Mesodermal cell (in vitro differentiated cells): ENCODE measurements at regions not wholly inside any gene's neighbourhood (a gene's known extent, or its start where the extent isn't known, plus 50 kb on each side); places are given as distances from the start of the nearest gene placed in this dataset.
"Not testable (repeated sequence)": the region's sequence is repeated elsewhere in the genome, so short reads cannot be mapped to it uniquely, and the experiment has no call there.

ENCODE experiments used
- H3K27ac ChIP-seq: 2 replicates; pipeline ENCODE4 v1.7.0; 2013; ENCODE audit warnings: mild to moderate bottlenecking, low read depth, low read length, moderate library complexity; ENCODE audit not compliant: severe bottlenecking
- H3K36me3 ChIP-seq: 2 replicates; pipeline ENCODE4 v1.7.1; 2013; ENCODE audit warnings: mild to moderate bottlenecking, low read length, moderate library complexity; ENCODE audit not compliant: control insufficient read depth, insufficient read depth
- H3K4me1 ChIP-seq: one replicate; pipeline ENCODE4 v1.7.1; 2013; ENCODE audit warnings: mild to moderate bottlenecking, low read length; ENCODE audit not compliant: insufficient read depth, control insufficient read depth, poor library complexity, severe bottlenecking
- H3K4me3 ChIP-seq: 2 replicates; pipeline ENCODE4 v1.7.0; 2013; ENCODE audit warnings: low read length, control low read depth, mild to moderate bottlenecking; ENCODE audit not compliant: insufficient read depth, poor library complexity, severe bottlenecking; ENCODE audit errors: extremely low read depth
- H3K9me3 ChIP-seq: 2 replicates; pipeline ENCODE4 v1.7.1; 2013; ENCODE audit warnings: mild to moderate bottlenecking, low read length, moderate library complexity; ENCODE audit not compliant: control insufficient read depth
- WGBS, 2 experiments: methylation state at CpG; one replicate each; pipeline ENCODE4 v1.1.5; 2013; ENCODE audit warnings: missing lambda C conversion rate in 2 of 2; ENCODE audit not compliant: insufficient coverage in 2 of 2; 5-methylcytosine and 5-hydroxymethylcytosine counted together

DNA sequence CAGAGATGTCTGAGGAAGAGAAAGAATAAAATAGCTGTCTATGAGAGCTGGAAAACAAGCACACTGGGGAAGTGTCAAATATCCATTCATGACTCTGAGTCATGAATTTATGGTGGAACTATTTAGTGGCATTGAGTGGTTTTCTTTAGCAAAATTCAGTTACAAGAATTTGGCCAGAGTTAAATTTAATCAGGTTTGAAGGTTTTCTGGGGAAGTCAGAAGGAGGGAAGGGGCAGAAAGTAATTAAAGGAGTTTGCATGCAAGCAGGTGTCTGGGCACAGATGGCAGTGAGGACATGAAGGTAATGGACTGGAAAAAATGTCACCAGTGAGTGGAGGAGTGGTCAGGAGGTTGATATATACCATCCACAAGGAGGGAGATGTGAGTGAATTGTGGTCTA lies 121.9 kb upstream of the IVNS1ABP start:
- H3K4me1 ChIP-seq: no peaks in the 10 kb centered on the region
- no peaks in the 10 kb centered on the region for H3K9me3 ChIP-seq
- no peak overlapping the region for H3K27ac ChIP-seq
- no peaks in the 10 kb centered on the region for H3K36me3 ChIP-seq
- no peak overlapping the region for H3K4me3 ChIP-seq

DNA sequence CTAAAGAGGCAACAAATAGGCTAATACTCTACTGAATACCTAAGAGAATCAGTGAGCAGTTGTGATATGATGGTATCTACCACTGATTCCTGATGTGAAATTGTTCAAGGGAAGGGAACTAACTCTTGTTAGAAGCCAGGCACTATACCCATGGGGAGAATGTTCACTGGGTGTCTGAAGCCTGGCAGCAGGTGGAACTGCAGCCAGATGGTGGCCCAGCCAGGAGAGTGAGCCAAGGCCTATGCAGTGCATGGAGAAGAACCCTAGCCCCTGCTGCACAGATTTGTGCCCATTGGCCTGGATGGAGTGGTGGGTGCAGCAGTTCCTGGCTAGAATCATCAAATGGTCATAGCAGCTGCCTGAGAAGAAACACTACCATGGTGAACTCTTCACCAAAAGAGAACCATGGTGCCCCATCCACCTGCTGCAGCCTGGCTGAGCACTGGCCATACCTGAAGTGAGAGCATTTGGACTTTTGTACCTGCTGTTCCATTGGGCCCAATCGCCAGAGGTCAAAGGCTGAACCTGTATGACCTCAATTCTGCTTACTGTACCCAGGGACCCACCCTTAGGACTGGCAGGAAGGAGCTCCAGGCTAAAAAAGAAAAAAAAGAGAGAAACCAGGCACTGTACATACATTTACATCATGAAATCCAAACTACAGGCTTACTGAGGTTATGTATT lies 118.8 kb upstream of the IVNS1ABP start:
- no peaks in the 10 kb centered on the region for H3K9me3 ChIP-seq
- WGBS, 2 experiments: 100% methylated on average over 1 of the region's 1 CpG; no CpG with 5 or more reads in 1 of the 2 experiments
- no peak overlapping the region for H3K4me3 ChIP-seq

DNA sequence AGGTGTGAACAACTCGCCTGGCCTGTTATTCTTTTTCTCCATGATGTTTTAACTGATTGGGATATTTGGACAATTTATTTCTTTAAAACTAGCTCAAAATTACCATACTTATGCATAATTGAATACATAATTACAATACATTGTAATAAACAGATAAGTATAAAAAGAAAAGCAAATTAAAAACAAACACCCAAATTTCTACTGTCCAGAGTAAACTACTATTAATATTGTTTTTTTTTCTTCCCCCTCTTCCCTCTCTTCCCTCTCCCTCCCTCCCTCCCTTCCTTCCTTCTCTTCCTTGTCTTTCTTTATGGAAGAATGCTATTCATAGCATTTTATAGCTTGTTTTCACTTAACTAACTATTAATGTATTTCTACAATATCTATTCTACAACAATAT lies 117.7 kb upstream of the IVNS1ABP start:
- Histone ChIP-seq H3K27ac (no peak overlapping the region), H3K36me3 (no peaks in the 10 kb centered on the region), H3K4me3 (no peak overlapping the region), H3K4me1 (no peaks in the 10 kb centered on the region), H3K9me3 (no peaks in the 10 kb centered on the region)
- no CpG with 5 or more reads among the region's 1 CpG for WGBS, 2 experiments

More for the DNA sequence above, 118.8 kb upstream of the IVNS1ABP start:
- Histone ChIP-seq H3K36me3 (no peaks in the 10 kb centered on the region), H3K27ac (no peak overlapping the region), H3K4me1 (no peaks in the 10 kb centered on the region)

DNA sequence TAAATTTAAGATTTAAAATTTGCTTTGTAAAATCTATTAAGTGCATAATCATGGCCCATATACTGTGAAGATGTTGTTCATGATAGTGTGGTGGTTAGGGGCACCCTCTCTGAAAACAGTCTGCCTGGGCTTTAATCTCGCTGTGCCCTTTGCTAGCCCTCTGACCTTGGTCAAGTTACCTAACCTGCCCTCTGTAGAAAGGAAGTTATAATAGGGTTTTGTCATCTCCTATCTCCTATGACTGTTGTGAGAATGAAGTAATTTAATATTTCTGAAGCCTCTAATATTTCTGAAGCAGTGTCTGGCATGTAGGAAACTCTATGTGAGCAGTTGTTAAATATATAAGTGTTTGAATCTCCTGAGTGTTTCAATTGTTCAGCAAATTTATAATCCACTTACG lies 116.6 kb upstream of the IVNS1ABP start:
- H3K9me3 ChIP-seq: no peaks in the 10 kb centered on the region
- H3K36me3 ChIP-seq: no peaks in the 10 kb centered on the region
- H3K27ac ChIP-seq: no peak overlapping the region
- no peak overlapping the region for H3K4me3 ChIP-seq
- H3K4me1 ChIP-seq: no peaks in the 10 kb centered on the region
- WGBS, 2 experiments: no CpG with 5 or more reads among the region's 2 CpGs

DNA sequence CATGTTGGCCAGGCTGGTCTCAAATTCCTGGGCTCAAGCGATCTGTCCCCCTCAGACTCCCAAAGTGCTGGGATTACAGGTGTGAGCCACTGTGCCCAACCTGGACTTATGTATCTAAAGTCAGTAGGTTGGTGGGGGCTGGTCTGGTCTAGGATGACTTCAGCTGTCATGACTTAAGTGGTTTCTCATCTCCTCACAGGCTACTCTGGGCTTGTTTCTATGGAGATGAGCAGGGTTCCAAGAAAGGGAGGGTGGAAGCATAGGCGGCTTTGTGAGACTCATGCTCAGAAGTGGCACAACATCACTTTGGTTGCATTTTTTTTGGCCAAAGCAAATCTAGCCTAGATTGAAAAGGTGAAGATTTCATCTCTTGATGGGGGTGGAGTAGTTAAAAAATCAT lies 115.9 kb upstream of the IVNS1ABP start:
- Histone ChIP-seq H3K4me3 (no peak overlapping the region), H3K27ac (no peak overlapping the region), H3K36me3 (no peaks in the 10 kb centered on the region), H3K4me1 (no peaks in the 10 kb centered on the region), H3K9me3 (no peaks in the 10 kb centered on the region)
- 80 to 100% methylated on average over 1 of the region's 2 CpGs for WGBS, 2 experiments

- no peak overlapping the region for H3K4me3 ChIP-seq
- no peaks in the 10 kb centered on the region for H3K4me1 ChIP-seq
- no peaks in the 10 kb centered on the region for H3K36me3 ChIP-seq
- 63 to 66% methylated on average over 4 of the region's 5 CpGs for WGBS, 2 experiments
- no peak overlapping the region for H3K27ac ChIP-seq
- H3K9me3 ChIP-seq: no peaks in the 10 kb centered on the region
These were observed 114.6 kb upstream of the IVNS1ABP start for GRCh38 chr1:185431612-185432011.

GRCh38 chr1:185429668-185430067 lies 112.6 kb upstream of the IVNS1ABP start:
- H3K27ac ChIP-seq, H3K9me3 ChIP-seq, H3K36me3 ChIP-seq, H3K4me1 ChIP-seq, H3K4me3 ChIP-seq: not testable (repeated sequence)
- no CpG with 5 or more reads among the region's 1 CpG for WGBS, 2 experiments

DNA sequence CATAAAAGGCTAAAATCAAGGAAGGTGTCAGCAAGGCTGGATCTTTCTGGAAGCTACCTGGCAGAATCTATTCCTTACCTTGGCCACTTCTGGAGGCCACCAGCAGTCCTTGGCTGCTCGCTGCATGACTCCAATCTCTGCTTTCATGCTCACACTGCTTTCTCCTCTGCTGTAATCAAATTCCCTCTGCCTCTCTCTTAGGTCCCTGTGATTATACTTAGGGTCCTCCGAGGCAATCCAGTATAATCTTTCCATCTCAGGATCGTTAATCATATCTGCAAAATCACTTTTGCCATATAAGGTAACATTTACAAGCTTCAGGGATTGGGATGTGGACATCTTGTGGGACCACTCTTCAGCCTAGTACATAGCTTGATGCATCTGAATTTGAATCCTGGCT lies 110.7 kb upstream of the IVNS1ABP start:
- H3K36me3 ChIP-seq: no peaks in the 10 kb centered on the region
- no peak overlapping the region for H3K27ac ChIP-seq
- 78 to 80% methylated on average over 2 to 3 of the region's 3 CpGs for WGBS, 2 experiments
- H3K4me3 ChIP-seq: no peak overlapping the region
- H3K4me1 ChIP-seq: no peaks in the 10 kb centered on the region
- no peaks in the 10 kb centered on the region for H3K9me3 ChIP-seq

GRCh38 chr1:185427264-185427663 lies 110.2 kb upstream of the IVNS1ABP start:
- H3K9me3 ChIP-seq: no peaks in the 10 kb centered on the region
- no peak overlapping the region for H3K27ac ChIP-seq
- no peaks in the 10 kb centered on the region for H3K36me3 ChIP-seq
- no peaks in the 10 kb centered on the region for H3K4me1 ChIP-seq
- WGBS, 2 experiments: 50% methylated on average over 1 of the region's 2 CpGs; no CpG with 5 or more reads in 1 of the 2 experiments
- H3K4me3 ChIP-seq: no peak overlapping the region

DNA sequence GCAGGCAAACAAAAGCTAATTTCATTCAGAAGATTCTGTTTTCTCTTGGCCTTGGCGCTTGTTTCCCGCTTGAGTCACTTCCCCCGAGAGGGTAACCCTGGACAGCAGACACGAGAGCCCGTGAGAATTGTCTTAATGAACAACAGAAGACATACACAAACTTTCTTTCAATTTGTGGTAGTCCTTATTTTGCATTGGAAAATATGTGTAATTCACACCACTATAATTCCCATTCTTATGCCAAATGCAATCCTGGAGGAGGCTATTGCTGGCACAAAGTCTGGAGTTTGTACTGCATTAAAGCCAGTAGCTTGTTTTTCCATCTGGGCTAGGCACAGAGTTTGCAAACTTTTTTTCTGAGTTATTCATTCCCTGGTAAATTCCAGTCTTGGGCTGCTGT lies 109.8 kb upstream of the IVNS1ABP start:
- H3K9me3 ChIP-seq: no peaks in the 10 kb centered on the region
- H3K4me1 ChIP-seq: no peaks in the 10 kb centered on the region
- WGBS, 2 experiments: 83 to 100% methylated on average over 1 to 3 of the region's 5 CpGs
- no peak overlapping the region for H3K4me3 ChIP-seq
- H3K36me3 ChIP-seq: no peaks in the 10 kb centered on the region
- H3K27ac ChIP-seq: no peak overlapping the region

GRCh38 chr1:185425163-185425562 lies 108.1 kb upstream of the IVNS1ABP start:
- Histone ChIP-seq H3K27ac (no peak overlapping the region), H3K9me3 (no peaks in the 10 kb centered on the region), H3K36me3 (no peaks in the 10 kb centered on the region), H3K4me1 (no peaks in the 10 kb centered on the region), H3K4me3 (no peak overlapping the region)
- WGBS, 2 experiments: 84% methylated on average over 2 of the region's 3 CpGs; no CpG with 5 or more reads in 1 of the 2 experiments
